Activated CD4-positive, alpha-beta T cell treated with anti-CD3 and anti-CD28 coated beads for 36 hours (primary cell): ENCODE measurements at regions not wholly inside any gene's neighbourhood (a gene's known extent, or its start where the extent isn't known, plus 50 kb on each side); places are given as distances from the start of the nearest gene placed in this dataset.
"Not testable (repeated sequence)": the region's sequence is repeated elsewhere in the genome, so short reads cannot be mapped to it uniquely, and the experiment has no call there.

Experiments used
- ATAC-seq: fragments of 200-7000 bp; cut with Tn5 transposase; one replicate; pipeline ENCODE4 v1.10.0; 2021; ENCODE audit warnings: mild to moderate bottlenecking, moderate library complexity
- CTCF ChIA-PET: fragments of 350-600 bp; sonication (Branson Sonifier 250); formaldehyde crosslinking; loops from one replicate; lab custom pipeline; 2021; ENCODE audit warnings: antibody characterized with exemption; lab: Charles Lee
- POLR2A ChIA-PET: fragments of 350-600 bp; sonication (Branson Sonifier 250); formaldehyde crosslinking; loops from one replicate; lab custom pipeline; 2021; ENCODE audit warnings: antibody characterized with exemption, inconsistent platforms; lab: Charles Lee
- DNase-seq: peaks from one replicate; pipeline ENCODE4 v3.0.0-alpha.2; 2020
- H3K27ac Mint-ChIP-seq: one replicate; pipeline ENCODE4 v1.8.0; 2021; ENCODE audit warnings: mixed read lengths
- H3K27me3 Mint-ChIP-seq: one replicate; pipeline ENCODE4 v1.8.0; 2021; ENCODE audit warnings: mixed read lengths
- H3K36me3 Mint-ChIP-seq: one replicate; pipeline ENCODE4 v1.8.0; 2021; ENCODE audit warnings: low read depth, mixed read lengths
- H3K4me1 Mint-ChIP-seq: one replicate; pipeline ENCODE4 v1.8.0; 2021; ENCODE audit warnings: mixed read lengths
- H3K4me3 Mint-ChIP-seq: one replicate; pipeline ENCODE4 v1.8.0; 2021; ENCODE audit warnings: mild to moderate bottlenecking, moderate library complexity, mixed read lengths
- H3K9me3 Mint-ChIP-seq: one replicate; pipeline ENCODE4 v1.8.0; 2021; ENCODE audit warnings: low read depth, mixed read lengths
- intact Hi-C, 2 experiments: fragments of 100-400 bp; cut with DNase I in 1 of 2; cut with micrococcal nuclease in 1 of 2; formaldehyde crosslinking; loops; one replicate each; pipeline versions ENCODE4 v1.14.2 to v1.15.1; 2022 to 2024; cut with DNase I, micrococcal nuclease

- ChIA-PET POLR2A (no interaction called here), CTCF (no interaction called here)
- Mint-ChIP-seq H3K27ac (no peak overlapping the region), H3K9me3 (no peaks in the 10 kb centered on the region), H3K4me3 (no peak overlapping the region), H3K27me3 (no peaks in the 10 kb centered on the region), H3K4me1 (no peaks in the 10 kb centered on the region), H3K36me3 (no peaks in the 10 kb centered on the region)
- ATAC-seq (no peak), DNase-seq (no peak)
- intact Hi-C loops = no loop called here
Observed at GRCh38 chr9:31146485-31147166, 1237.8 kb upstream of the ACO1 start.

- Mint-ChIP-seq H3K36me3 (no peaks in the 10 kb centered on the region), H3K4me1 (peaks cover 6% of the 10 kb centered on the region), H3K27ac (no peak overlapping the region), H3K27me3 (no peaks in the 10 kb centered on the region), H3K4me3 (no peak overlapping the region), H3K9me3 (peaks cover 7% of the 10 kb centered on the region)
- no peak for DNase-seq
- ATAC-seq = peak; percentile 49
- CTCF ChIA-PET = no interaction called here
- intact Hi-C loops = no loop called here
- POLR2A ChIA-PET = no interaction called here
Observed at GRCh38 chr9:31153250-31153840, 1231.1 kb upstream of the ACO1 start.

DNA sequence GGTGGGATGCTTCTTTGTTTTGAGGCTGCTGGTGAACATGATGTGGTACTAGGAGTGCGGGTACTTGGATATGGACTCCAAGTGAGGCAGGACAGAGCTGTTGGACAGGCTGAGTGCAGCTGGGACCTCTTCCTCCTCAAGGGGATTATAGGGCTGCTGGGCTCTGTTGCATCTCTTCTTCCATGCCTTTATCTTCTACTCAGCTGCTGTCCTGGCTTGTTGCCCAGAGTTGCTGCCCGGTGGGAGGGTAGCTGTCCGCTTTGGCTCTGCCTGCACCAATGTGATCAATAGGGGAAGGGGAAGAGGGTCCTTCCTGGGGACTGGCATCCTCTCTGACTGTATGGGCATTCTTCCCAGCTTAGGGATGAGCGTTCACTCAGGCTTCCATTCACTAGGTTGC, 1217.9 kb upstream of the ACO1 start:
- ATAC-seq = no peak
- no peak for DNase-seq
- Mint-ChIP-seq H3K4me1 (no peaks in the 10 kb centered on the region), H3K9me3 (no peaks in the 10 kb centered on the region), H3K27me3 (no peaks in the 10 kb centered on the region), H3K36me3 (no peaks in the 10 kb centered on the region), H3K4me3 (no peak overlapping the region), H3K27ac (no peak overlapping the region)
- intact Hi-C loops = no loop called here
- ChIA-PET CTCF (no interaction called here), POLR2A (no interaction called here)

DNA sequence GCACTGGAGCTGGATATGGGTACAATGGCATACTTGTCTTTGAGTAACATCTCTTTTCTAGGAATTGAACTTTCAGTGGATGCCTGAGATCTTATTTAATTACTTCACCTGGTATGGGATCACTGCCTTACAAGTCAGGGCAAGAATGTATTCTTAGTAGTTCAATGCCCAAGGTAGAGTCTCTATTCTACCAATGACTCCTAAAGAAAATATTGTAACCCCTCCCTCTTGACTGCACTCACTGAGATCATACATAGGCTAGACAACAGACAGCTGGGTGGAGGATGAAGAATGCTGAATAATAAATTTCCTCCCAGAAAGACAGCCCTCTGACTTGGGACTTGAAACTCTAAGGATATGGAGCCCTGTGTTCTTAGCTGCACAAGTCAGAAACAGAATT, 1216.3 kb upstream of the ACO1 start:
- H3K27me3 Mint-ChIP-seq = no peaks in the 10 kb centered on the region
- no peaks in the 10 kb centered on the region for H3K36me3 Mint-ChIP-seq
- H3K9me3 Mint-ChIP-seq = no peaks in the 10 kb centered on the region
- intact Hi-C loops = no loop called here
- H3K27ac Mint-ChIP-seq = no peak overlapping the region
- H3K4me1 Mint-ChIP-seq = no peaks in the 10 kb centered on the region
- ATAC-seq = no peak
- POLR2A ChIA-PET = no interaction called here
- no peak for DNase-seq
- H3K4me3 Mint-ChIP-seq = no peak overlapping the region
- CTCF ChIA-PET = no interaction called here

- Mint-ChIP-seq H3K36me3 (no peaks in the 10 kb centered on the region), H3K9me3 (no peaks in the 10 kb centered on the region), H3K4me1 (no peaks in the 10 kb centered on the region), H3K4me3 (no peak overlapping the region), H3K27me3 (no peaks in the 10 kb centered on the region), H3K27ac (no peak overlapping the region)
- ChIA-PET POLR2A (no interaction called here), CTCF (no interaction called here)
- DNase-seq = no peak
- ATAC-seq = no peak
- intact Hi-C loops = no loop called here
Observed at GRCh38 chr9:31174681-31175080, 1209.8 kb upstream of the ACO1 start.

GRCh38 chr9:31183866-31184265, 1200.6 kb upstream of the ACO1 start:
- H3K4me1 Mint-ChIP-seq = no peaks in the 10 kb centered on the region
- H3K9me3 Mint-ChIP-seq = no peaks in the 10 kb centered on the region
- no peaks in the 10 kb centered on the region for H3K36me3 Mint-ChIP-seq
- no peak overlapping the region for H3K4me3 Mint-ChIP-seq
- no peaks in the 10 kb centered on the region for H3K27me3 Mint-ChIP-seq
- DNase-seq (no peak), ATAC-seq (no peak)
- POLR2A ChIA-PET = no interaction called here
- no peak overlapping the region for H3K27ac Mint-ChIP-seq
- intact Hi-C loops = no loop called here
- CTCF ChIA-PET = no interaction called here

GRCh38 chr9:31185831-31186230, 1198.6 kb upstream of the ACO1 start:
- no peak overlapping the region for H3K4me3 Mint-ChIP-seq
- no peak overlapping the region for H3K27ac Mint-ChIP-seq
- no peaks in the 10 kb centered on the region for H3K9me3 Mint-ChIP-seq
- no peaks in the 10 kb centered on the region for H3K36me3 Mint-ChIP-seq
- no peaks in the 10 kb centered on the region for H3K27me3 Mint-ChIP-seq
- POLR2A ChIA-PET = no interaction called here
- DNase-seq (no peak), ATAC-seq (no peak)
- no peaks in the 10 kb centered on the region for H3K4me1 Mint-ChIP-seq
- CTCF ChIA-PET = no interaction called here
- intact Hi-C loops = no loop called here

DNA sequence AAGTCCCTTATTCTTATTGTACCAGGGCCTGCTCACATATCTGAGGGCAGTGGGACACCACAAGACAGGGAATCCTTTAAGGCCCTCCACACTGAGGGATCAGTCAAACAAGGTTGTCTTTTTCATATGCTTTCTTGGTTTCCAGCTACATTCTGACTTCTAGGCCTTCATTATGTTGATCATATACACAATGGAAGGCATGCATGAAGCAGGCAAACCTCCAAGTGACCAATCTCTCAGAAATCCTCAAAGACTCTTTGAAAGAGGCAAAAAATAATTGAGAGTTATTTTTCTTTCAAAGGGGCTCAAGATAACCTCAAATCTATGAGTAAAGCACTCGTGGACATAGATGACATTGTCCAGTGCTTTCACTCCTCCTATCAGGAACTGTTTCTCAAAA, 1195.9 kb upstream of the ACO1 start:
- no peak for DNase-seq

GRCh38 chr9:31210978-31211570, 1173.4 kb upstream of the ACO1 start:
- ChIA-PET CTCF (no interaction called here), POLR2A (no interaction called here)
- H3K36me3 Mint-ChIP-seq = no peaks in the 10 kb centered on the region
- ATAC-seq (no peak), DNase-seq (no peak)
- H3K4me3 Mint-ChIP-seq = no peak overlapping the region
- H3K4me1 Mint-ChIP-seq = peaks cover 18% of the 10 kb centered on the region
- intact Hi-C loops = no loop called here
- no peaks in the 10 kb centered on the region for H3K27me3 Mint-ChIP-seq
- peaks cover 2% of the 10 kb centered on the region for H3K9me3 Mint-ChIP-seq
- no peak overlapping the region for H3K27ac Mint-ChIP-seq

More for the DNA sequence above, 1195.9 kb upstream of the ACO1 start:
- Mint-ChIP-seq H3K27me3 (no peaks in the 10 kb centered on the region), H3K4me3 (no peak overlapping the region), H3K36me3 (no peaks in the 10 kb centered on the region), H3K27ac (no peak overlapping the region), H3K4me1 (no peaks in the 10 kb centered on the region), H3K9me3 (no peaks in the 10 kb centered on the region)
- no peak for ATAC-seq
- ChIA-PET CTCF (interaction anchor here (0.6 to 1.8 kb wide), 2 partner anchors 10 to 166 kb away, joined by 3 to 5 read pairs; no protein-coding TSS in a partner anchor), POLR2A (no interaction called here)
- intact Hi-C loops = no loop called here

GRCh38 chr9:31229976-31230375, 1154.5 kb upstream of the ACO1 start:
- peaks cover 20% of the 10 kb centered on the region for H3K9me3 Mint-ChIP-seq
- H3K27me3 Mint-ChIP-seq, ATAC-seq, intact Hi-C loops, CTCF ChIA-PET, DNase-seq, H3K36me3 Mint-ChIP-seq, H3K4me3 Mint-ChIP-seq, H3K4me1 Mint-ChIP-seq, POLR2A ChIA-PET, H3K27ac Mint-ChIP-seq: not testable (repeated sequence)

DNA sequence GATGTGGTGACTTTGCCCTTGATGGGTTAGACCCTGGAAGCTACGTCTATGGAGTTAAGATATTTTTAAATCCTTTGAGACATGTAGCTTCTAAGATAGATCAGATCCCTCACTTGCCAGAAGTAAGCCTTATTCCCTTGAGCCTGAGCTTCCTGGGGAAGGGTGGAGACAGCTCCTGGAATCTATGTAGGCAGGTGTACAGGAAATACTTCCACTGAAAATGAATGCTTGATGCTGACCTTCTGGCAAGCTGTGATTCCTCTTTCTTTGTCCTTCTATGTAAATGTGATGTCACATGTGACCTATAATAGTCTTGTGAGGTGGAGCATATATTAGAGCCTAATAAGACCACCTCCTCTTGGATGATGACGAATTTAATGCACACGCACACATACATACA, 1152.0 kb upstream of the ACO1 start:
- Mint-ChIP-seq H3K9me3 (peaks cover 15% of the 10 kb centered on the region), H3K4me1 (peaks cover 10% of the 10 kb centered on the region), H3K27me3 (no peaks in the 10 kb centered on the region), H3K4me3 (no peak overlapping the region), H3K36me3 (peaks cover 4% of the 10 kb centered on the region), H3K27ac (no peak overlapping the region)
- ChIA-PET POLR2A (no interaction called here), CTCF (no interaction called here)
- intact Hi-C loops = no loop called here
- no peak for ATAC-seq
- DNase-seq = no peak

- POLR2A ChIA-PET = no interaction called here
- CTCF ChIA-PET = no interaction called here
Observed at GRCh38 chr9:31236344-31236743, 1148.1 kb upstream of the ACO1 start.

More at GRCh38 chr9:31236344-31236743, 1148.1 kb upstream of the ACO1 start:
- ATAC-seq = peak; percentile 36
- intact Hi-C loops = loop anchor here in 1 of 2 experiments (2.0 kb wide), 1 partner anchor 38 kb away; no protein-coding TSS in a partner anchor
- Mint-ChIP-seq H3K36me3 (no peaks in the 10 kb centered on the region), H3K9me3 (no peaks in the 10 kb centered on the region), H3K27me3 (no peaks in the 10 kb centered on the region), H3K4me3 (no peak overlapping the region), H3K4me1 (peaks cover 10% of the 10 kb centered on the region), H3K27ac (no peak overlapping the region)
- no peak for DNase-seq
